WERI-Rb-1 (cell line): ENCODE measurements at regions not wholly inside any gene's neighbourhood (a gene's known extent, or its start where the extent isn't known, plus 50 kb on each side); places are given as distances from the start of the nearest gene placed in this dataset.

ENCODE experiments used
- DNase-seq: peaks from one replicate; pipeline ENCODE4 v3.0.0-alpha.2; 2020
- H3K27ac ChIP-seq: fragments of 250-450 bp; sonication (Bioruptor Pico); 2 replicates; pipeline ENCODE4 v1.5.1; 2020; ENCODE audit warnings: mild to moderate bottlenecking, moderate library complexity
- H3K27me3 ChIP-seq: fragments of 250-450 bp; sonication (Bioruptor Pico); 2 replicates; pipeline ENCODE4 v1.5.1; 2021; ENCODE audit warnings: mild to moderate bottlenecking, low read depth, moderate library complexity; ENCODE audit not compliant: insufficient read depth, severe bottlenecking
- H3K36me3 ChIP-seq: fragments of 250-450 bp; sonication (Bioruptor Pico); 2 replicates; pipeline ENCODE4 v1.5.1; 2020; ENCODE audit warnings: mild to moderate bottlenecking, moderate library complexity
- H3K4me3 ChIP-seq: 2 replicates; pipeline ENCODE4 v1.5.1; 2011; ENCODE audit warnings: low read depth, mild to moderate bottlenecking, control low read depth, low read length
- H3K9me3 ChIP-seq: fragments of 250-450 bp; sonication (Bioruptor Pico); 2 replicates; pipeline ENCODE4 v1.5.1; 2021; ENCODE audit warnings: mild to moderate bottlenecking, moderate library complexity; ENCODE audit not compliant: severe bottlenecking
- TF ChIP-seq, protein P1 (sequence below): IDR thresholded peaks from 2 replicates; pipeline ENCODE4 v1.5.1; 2011; ENCODE audit warnings: low read depth, mild to moderate bottlenecking, control low read depth, inconsistent platforms, low read length

DNA sequence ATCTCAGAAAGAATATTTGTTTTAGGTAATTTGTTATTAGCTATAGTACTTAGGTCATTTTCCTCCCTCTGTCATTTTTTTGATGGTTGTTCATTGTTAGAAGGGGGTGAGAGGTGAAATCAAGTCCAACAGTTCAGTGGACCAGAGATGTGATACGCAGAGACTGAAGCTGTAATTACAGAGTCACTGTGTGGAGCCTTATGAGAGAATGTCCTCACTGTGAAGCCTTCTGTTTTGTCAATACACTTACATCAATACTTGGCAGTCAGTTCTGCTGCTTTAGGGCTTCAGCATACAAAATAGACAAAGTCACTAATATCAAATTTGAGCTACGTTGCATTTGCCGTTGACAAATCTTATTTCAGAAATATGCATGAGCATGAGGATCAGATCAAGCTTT lies 692.5 kb downstream of the C4orf33 start:
- H3K9me3 ChIP-seq, result no peaks in the 10 kb centered on the region
- H3K36me3 ChIP-seq, result no peaks in the 10 kb centered on the region
- no peak for DNase-seq
- no peak overlapping the region for H3K4me3 ChIP-seq
- TF ChIP-seq, protein P1, sequence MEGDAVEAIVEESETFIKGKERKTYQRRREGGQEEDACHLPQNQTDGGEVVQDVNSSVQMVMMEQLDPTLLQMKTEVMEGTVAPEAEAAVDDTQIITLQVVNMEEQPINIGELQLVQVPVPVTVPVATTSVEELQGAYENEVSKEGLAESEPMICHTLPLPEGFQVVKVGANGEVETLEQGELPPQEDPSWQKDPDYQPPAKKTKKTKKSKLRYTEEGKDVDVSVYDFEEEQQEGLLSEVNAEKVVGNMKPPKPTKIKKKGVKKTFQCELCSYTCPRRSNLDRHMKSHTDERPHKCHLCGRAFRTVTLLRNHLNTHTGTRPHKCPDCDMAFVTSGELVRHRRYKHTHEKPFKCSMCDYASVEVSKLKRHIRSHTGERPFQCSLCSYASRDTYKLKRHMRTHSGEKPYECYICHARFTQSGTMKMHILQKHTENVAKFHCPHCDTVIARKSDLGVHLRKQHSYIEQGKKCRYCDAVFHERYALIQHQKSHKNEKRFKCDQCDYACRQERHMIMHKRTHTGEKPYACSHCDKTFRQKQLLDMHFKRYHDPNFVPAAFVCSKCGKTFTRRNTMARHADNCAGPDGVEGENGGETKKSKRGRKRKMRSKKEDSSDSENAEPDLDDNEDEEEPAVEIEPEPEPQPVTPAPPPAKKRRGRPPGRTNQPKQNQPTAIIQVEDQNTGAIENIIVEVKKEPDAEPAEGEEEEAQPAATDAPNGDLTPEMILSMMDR, result no peak
- H3K27ac ChIP-seq, result no peak overlapping the region
- H3K27me3 ChIP-seq, result no peaks in the 10 kb centered on the region

DNA sequence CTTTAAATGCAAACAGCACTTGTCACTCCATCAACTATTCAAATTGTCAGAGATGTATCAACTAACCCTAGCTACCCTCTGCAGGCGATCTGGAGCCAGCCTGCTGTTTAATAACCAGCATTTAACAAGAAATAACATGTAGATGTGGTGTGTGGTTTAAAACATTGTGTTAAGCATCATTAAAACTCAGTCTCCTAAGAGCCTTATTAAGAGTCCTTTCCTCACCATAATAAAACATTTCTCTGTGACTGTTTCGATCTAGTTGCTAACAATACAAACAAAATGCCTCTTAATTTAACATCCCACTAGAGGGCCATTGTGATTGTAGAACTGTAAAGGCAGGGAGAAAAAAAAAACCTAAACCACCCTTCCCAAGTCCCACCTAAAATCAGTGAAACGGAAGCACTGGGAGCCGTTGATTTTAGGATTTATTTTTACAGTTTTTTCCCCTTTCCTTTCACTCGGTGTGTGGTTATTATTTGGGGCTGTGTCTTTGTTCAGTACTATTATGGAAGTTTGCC lies 708.6 kb downstream of the C4orf33 start:
- Histone ChIP-seq H3K4me3 (no peak overlapping the region), H3K9me3 (no peaks in the 10 kb centered on the region), H3K27ac (no peak overlapping the region), H3K36me3 (no peaks in the 10 kb centered on the region), H3K27me3 (no peaks in the 10 kb centered on the region)
- DNase-seq, result no peak
- TF ChIP-seq, protein P1, result no peak

DNA sequence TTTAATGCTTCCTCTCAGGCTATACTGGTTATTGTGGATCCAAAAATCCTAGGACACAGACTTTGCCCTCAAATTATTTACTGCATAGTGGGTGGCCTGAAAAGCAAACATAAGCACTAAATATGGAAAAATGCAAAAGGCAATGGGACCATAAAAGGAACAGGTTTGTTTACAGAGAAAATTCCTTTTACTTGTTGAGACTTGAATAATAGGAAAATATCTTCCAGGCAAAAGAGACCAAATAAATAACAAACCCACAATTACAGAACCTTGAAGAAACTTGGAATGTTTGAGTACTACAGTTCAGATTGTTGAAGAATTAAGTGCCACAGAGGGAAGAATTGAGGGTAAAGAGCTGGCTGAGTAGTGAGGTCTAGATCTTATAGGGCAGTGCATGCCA lies 711.0 kb downstream of the C4orf33 start:
- no peak for DNase-seq
- Histone ChIP-seq H3K36me3 (no peaks in the 10 kb centered on the region), H3K27ac (no peak overlapping the region), H3K9me3 (no peaks in the 10 kb centered on the region), H3K27me3 (no peaks in the 10 kb centered on the region), H3K4me3 (no peak overlapping the region)
- TF ChIP-seq, protein P1, result no peak

DNA sequence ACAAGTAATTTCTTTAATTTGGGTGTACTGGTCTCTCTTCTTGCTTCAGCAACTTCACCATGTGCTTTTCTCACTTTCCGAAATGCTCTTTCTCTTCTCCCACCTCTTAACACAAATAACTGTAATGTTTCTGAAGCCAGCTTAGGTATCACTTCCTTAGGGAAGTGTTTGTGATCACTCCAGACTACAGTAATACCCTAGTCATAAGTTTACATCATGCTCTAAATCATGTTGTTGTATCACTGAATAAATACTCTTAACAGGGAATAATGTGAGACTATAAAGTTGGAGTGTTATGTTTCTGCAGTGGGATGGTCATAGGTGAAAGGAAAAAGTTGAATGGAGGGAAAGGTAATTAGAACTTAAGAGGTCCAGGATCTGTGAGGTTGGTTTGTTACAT lies 712.3 kb downstream of the C4orf33 start:
- no peak overlapping the region for H3K4me3 ChIP-seq
- TF ChIP-seq, protein P1, result no peak
- no peaks in the 10 kb centered on the region for H3K27me3 ChIP-seq
- DNase-seq, result no peak
- no peaks in the 10 kb centered on the region for H3K9me3 ChIP-seq
- no peaks in the 10 kb centered on the region for H3K36me3 ChIP-seq
- H3K27ac ChIP-seq, result no peak overlapping the region

DNA sequence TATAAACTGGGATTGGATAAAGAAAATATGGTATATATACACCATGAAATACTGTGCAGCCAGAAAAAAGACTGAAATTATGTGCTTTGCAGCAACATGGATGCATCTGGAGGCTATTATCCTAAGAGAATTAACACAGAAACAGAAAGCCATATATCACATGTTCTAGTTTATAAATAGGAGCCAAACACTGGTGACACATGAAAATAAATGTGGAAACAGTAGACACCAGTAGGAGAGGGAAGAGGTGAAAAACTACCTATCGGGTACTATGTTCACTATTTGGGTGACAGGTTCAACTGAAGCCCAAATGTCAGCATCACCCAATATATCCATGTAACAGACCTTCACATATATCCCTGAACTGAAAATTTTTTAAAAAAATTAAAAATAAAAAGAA lies 725.1 kb downstream of the C4orf33 start:
- Histone ChIP-seq H3K4me3 (no peak overlapping the region), H3K27me3 (no peaks in the 10 kb centered on the region), H3K9me3 (no peaks in the 10 kb centered on the region), H3K36me3 (no peaks in the 10 kb centered on the region), H3K27ac (no peak overlapping the region)
- DNase-seq, result no peak
- TF ChIP-seq, protein P1, result no peak

DNA sequence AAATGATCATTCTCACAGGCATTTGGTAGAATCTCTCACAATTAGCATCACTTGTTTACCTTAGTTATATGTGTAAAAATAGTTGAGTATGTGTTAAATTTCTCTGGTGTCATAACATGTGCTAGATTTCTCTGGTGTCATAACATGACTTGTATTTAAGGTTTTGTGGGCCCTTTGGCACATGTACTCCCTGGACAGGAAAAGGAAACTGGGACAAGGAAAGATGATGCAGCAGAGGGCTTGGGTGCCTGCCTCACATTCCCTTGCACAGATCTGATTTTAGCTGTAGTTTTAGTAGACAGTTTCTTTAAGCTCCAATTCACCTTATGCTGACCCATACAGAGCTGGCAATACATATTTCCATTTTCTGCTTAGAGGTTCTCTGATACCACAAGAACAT lies 726.0 kb downstream of the C4orf33 start:
- DNase-seq, result no peak
- no peaks in the 10 kb centered on the region for H3K36me3 ChIP-seq
- no peaks in the 10 kb centered on the region for H3K9me3 ChIP-seq
- H3K27me3 ChIP-seq, result no peaks in the 10 kb centered on the region
- TF ChIP-seq, protein P1, result no peak
- H3K4me3 ChIP-seq, result no peak overlapping the region
- no peak overlapping the region for H3K27ac ChIP-seq
